NCI-H748 (cell line): ENCODE measurements at regions not wholly inside any gene's neighbourhood (a gene's known extent, or its start where the extent isn't known, plus 50 kb on each side); places are given as distances from the start of the nearest gene placed in this dataset.

ENCODE experiments used
- DNase-seq: peaks from one replicate; lab custom pipeline; 2025; ENCODE audit not compliant: unreplicated experiment; lab: John Stamatoyannopoulos, UW

DNA sequence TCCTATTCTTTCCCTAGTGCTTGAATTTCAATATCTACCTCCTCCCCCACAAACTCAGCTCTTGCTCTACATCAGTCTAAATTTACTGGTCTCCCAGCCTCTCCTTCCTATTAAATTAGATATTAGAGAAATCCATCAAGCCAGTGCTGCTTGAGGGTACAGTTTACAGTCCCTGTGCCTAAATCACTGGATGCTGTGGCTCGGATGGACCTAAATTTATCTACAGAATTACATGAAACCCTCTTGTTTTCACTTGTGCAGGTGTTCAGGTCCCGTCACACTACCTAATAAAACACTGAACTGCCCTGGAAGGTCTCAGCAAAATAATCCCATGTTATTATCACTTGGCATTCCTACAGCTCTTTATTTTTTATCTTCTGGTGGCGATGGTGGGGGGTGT, 134.7 kb upstream of the E2F8 start:
- no peak for DNase-seq

DNA sequence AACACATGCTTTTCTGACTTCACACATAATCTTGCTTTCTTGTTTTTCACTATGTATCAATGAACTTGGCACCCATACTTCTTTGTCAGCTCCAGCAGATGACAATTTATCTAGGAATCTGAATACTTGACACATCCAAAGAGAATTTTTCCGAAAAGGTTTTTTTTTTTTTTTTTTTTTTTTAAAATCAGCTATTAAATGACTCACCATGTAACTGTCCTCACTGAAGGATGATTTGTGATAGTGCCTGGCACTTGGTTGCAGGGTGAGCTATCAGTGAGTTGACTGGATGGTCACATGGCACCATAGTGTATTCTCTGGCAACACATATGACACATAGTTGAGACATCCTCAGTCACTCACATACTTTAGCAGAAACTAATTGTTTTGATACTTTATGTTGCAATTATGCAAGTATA, 133.4 kb upstream of the E2F8 start:
- no peak for DNase-seq

DNA sequence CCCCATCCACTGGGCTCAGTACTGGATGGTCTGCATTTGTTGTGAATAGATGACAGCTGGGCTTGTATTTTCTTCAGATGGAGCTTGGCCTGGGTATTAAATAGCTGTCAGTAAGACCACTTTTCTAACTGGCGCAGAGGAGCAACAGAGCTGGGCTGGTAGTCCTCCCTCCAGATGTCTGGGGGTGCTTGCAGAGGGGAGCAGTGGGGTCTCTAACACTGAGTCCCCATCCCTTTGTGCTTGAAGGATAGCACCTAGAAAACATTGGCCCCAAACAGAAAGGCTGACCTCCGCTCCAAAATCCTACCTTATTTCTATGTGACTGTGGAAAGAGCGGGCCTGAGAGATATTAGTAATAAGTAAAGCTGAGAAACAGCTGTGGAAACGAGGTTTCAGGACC, 131.6 kb upstream of the E2F8 start:
- DNase-seq: no peak

DNA sequence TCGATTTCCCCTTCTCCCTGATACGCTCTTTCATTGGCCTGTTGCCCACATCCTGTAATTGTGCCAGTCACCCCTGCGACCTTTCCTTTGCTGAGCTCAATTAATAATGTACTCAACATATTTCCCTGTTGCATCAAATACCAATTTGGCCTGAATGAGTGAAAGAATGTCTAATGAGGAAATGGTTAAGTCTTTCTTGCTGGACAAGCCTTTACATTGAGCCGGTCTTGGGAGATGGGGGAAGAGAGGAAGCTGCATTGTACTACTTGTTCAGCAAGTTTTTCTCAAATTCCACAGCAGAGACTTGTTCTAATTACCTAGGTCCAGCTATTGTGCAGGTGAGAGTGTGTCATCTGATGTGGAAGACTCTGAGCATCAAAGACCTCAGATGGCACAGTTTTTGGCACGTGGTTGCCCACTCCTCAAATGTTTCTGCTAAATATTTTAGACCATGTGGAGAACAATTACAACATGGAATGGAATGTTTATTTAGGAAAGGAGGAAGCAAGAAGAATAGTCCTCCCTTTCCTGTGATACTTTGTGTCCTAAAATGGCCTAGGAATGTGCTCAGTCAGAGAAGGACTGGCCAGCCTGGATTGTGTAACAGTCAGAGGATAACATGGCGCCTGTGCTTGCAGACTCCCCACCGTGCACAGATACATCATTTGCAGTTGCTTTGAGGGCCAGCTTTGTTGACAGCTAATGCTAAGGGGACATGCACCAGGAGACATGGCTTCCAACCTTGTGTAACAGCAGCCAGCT, 129.5 kb upstream of the E2F8 start:
- DNase-seq: peak; percentile 6

DNA sequence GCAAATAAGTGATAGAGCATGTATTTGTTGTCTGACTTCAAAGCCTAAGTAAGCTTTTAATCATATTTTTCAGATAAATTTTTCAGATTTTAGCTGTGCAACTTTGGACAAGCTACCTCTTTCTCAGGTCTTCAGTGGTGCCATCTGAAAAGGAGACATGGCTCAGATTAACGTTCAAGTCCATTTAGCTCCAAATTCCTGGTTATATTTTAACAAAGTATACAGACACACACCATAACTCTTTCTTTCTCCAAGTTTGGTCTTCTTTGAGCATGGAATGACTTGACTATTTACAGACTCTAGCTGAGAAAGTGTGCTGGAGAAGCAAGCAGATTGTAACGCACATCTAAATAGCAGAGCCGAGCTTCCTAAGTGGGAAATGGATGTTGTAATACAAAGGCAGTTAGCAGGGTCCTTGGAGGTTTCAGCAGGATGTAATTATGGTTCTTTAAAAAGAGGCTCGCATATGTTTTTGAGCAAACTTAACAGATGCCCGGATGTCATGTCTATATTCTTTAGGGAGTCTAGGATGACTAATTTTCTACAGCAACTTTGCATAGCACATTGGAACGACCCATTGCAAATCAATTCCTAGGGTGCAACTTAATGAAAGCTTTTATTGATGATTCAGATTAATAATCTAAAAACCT, 128.1 kb upstream of the E2F8 start:
- no peak for DNase-seq

DNA sequence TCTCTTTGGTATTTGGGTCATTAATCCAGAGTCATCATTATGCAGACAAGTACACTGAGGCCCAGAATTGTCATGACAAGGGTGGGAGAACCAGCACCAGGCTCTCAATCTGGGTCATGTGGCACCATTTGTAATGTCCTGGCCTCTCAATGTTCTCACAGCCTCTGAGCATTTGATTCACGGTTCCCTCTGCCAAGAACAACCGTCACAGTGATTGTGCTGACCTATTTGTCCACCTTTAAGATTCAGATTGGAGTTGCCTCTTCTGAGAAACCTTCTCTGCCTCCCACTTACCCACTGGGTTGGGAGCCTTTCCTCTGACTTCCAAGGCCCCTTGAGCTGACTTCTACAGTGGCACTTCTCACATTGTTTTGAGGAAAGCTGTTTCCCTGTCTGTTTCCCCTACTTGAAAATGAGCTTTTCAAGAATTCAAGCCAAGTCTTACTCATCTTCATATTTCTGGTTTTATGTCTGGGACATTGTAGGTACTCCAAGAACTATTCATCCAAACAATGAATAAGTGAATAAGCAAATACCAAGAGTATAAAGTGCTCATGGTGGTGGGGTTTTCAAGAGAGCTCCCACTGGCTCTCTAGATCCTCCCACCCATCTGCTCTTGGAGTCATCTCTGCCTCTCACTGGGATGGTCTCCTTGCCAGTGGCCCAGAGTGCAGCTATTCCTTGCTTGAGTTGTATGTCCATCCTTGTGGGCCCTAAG, 126.4 kb upstream of the E2F8 start:
- no peak for DNase-seq

DNA sequence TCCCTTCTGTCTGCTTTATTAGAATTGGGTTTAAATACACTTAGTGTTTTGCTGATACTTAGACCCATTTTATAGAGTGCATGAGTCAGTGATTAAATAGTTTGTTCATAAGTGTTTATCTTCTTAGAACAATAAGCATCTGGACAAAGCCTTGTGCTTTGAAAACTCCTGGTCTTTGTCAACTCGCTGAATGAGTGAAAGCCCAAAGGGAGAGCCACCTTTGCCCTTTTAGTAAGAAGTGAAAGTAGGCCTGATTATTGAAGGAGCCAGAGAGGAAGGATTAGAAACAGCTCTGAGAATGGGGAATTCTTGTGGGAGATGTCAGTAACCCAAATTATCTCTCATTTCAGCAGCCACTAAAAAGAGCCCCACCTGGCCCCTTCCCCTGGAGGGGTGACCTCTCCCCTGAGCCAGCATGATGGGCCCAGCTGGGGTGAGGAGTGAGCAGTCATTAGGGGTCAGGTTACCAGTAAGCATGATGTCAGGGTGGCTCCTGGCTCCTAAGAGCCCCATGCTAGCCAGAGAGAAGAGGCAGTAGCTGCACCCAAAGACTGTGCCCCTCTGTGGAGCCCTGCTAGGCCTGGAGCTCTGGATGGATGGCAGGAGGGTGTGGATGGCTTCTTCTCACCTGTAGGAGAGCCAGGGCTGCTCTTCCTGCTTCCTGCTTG, 125.1 kb upstream of the E2F8 start:
- peak; percentile 74 for DNase-seq

DNA sequence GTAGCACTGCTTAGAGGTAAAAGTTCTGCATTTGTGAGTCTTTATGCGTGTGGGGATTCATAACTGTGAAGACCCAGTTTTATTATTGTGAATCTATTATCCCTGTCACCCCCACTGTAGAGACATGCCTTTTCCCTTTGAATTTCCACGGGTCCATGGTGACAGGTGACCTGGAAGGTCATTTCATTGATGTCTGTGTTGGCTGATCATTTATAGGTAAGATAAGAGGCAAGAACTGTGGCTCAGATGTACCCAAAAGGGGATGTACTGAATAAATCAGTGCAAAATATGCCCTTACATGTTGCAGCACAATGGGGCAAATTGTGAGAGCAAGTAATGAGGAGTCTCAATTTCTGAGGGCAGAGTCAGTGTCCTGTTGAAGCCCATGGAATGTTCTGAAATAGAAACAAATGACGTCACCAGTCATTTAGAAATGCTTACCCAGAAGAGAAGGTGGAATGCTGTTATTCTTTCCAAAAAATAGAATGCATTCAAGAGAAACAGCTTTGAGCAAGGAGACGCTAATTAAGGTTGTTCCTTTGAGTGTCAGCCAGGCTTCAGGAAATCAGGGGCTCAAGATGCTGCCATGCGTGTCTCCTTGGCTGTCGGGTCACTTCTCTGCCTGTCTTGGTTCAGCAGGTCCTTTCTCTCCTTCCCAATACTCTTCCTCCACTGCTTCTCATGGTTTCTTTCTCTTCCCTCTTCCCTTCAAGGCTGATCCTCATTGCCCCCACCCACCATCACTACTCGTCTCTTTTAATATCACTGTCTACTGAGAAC, 118.7 kb upstream of the E2F8 start:
- DNase-seq: no peak

DNA sequence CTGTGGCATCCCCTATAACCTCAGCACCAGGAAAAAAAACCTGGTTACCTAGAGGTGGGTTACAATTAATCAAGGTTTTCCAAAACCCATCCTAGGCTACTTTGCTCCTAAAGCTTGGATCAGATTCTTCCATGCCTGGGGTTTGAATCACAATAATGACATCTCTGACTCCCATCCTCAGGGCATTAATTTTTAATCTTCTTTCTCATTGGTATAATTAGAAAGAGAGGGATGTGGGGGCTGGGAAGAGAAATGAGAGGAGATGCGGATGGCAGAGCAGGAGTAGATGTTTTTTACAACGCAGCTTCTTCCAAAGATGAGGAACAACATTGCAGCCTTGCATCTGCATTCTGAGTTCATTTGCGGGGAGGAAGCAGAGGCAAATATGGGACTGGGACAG, 117.2 kb upstream of the E2F8 start:
- no peak for DNase-seq

DNA sequence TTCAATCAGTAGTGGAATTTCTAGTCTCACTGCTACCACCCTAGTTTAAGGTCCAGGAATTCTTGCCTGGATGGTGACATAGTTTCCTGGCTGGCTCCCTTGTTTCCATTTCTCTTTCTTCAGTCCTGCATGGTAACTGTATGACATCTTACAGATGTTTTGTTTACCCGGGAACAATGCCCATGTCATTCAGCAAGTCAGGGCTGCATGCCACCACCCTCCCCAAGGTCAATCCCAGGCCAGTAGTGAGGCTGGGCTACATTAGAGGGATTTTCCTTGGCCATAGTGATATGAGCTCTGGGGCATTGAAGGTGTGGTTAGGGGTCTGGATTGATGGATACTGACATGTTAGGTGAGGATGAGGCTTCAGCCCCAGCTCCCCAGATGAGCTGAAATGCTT, 114.9 kb upstream of the E2F8 start:
- no peak for DNase-seq

DNA sequence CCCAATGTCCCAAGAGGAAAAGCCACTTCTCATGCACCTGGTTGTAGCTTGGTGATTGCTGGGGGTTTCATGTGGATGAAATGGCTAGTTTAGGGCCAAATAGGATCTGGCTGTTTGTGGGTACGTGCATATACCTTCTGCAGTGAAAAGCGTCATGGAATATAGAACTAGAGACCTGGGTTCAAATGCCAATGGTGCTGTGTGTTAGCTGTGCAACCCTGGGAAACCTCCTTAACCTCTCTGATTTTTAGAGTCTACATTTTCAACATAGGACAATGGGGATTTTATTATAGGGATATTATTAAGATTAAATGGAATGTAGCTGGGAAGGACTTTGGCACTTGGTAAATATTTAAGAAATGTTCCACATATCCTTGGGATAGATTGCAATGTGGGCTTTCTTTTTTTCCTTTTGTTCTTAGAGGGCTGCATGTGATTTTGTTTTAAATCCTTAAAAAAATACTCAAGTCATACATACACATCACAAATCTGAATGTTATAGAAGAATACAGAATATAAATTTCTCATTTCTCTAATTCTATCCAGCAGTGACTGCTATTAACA, 112.6 kb upstream of the E2F8 start:
- no peak for DNase-seq

DNA sequence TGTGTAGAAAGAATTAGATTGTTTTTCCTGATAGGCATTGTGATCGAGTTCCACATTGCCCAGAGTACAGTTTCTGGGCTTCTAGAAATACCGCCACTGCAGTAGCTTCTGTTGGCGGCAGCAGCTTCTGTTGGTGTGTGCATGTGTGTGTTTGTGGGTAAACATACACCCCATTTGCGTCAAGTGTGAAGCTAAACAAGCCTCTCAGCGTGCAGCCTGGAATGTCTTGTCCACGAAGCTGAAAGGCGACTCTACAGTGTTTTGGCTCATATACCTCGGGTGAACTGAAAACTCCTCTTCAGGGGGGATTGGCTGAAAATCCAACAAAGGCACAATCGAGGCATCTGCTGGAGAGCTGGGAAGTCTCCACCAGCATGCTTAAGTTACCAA, 112.0 kb upstream of the E2F8 start:
- DNase-seq: peak; percentile 50

DNA sequence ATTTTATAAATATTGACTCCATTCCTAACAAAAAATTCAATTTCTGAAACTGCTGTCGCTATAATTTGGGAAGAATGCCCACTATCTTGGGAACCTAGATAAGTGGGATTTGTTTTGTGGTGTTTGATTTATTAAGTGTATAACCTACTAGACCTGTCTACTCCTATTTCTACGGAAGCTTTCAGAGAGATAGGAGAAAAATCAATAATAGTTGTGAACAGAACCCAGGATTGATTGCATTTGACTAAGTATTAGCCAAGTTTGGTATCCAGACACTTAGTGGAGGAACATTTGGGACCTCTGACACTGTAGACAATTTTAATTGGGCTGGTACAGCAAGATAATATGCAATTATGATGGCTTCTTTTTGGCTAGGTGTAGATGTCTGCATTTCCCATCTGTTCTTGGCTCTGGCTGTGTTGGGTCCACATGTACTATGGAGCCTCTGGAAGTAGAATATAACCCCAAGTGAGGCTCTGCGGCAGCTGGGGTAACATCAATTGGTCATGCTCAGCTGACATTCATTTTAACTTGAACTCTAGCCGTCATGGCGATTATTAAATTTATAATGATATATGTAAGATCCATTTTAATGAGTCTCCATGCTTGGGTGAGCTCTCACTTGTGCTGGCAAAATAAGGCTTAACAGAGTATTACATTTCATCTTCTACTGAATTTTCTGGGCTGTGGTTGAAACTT, 111.5 kb upstream of the E2F8 start:
- DNase-seq: no peak

DNA sequence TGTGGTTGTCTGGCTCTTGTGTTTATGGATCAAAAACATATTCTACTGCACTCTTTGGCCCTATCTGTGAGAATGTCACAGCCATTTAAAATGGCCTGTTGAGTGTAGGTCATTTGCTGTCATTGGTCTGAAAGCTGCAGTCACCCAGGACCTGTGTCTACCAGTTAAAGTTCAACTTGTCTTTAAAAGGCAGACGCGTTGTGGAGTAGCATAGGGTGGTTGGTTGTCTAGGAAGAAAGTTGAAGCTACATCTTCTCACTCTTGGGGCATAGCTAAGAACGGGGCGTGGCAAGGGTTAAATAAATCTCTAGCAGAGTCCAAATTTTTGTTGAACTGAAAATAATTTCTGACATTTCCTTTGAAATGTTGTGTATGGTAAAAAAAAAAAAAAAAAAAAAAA, 110.7 kb upstream of the E2F8 start:
- DNase-seq: no peak

DNA sequence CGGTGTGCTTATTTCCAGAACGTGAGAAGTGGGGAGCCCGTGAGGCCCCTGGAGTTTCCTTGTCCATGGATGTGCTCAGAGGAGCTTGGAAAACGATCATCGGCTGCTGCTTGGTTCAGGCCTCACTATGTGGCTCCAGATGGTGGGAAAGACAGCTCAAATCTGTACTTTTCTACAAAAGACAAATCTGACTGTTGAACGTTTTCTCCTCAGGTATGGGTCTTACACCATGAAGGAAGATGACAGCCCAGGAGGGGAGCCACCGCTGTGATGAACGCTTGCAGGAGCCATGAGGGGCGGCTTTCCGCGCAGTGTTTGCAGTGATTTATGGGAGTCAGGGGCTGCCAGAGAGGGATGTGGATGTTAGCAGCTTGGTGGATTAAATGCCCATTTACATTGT, 109.4 kb upstream of the E2F8 start:
- no peak for DNase-seq

DNA sequence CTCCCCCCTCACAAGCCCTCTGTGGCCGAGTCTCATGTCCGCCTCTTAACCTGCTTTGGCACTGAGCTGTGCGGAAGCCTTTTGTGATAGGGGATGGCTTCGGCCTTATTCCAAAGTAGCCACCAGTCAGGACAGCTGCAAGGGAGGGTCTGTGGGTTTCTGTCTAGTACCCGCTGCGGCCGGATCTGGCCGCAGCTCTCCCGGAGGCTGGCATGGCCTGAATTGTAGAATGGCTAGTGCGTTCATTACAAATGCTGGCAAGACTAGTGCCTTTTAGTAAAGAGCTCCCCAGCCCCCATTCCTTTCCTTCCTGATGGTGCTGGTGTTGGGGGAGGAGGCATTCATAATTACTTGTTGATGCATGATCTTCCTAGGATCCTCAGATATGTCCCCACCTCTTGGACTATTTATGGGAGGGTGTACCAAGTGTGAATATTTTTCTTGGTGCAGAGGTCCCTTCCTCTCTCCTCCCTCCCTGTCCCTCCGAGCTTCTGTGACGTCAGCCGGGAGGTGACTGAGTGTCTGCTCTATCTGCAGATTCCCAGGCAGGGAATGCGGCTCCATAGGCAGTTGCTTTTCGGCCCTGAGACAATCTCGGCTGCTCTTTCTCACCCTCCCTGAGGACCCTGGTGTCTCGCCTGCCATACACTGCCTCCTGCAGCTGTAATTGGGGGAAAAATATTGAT, 108.7 kb upstream of the E2F8 start:
- no peak for DNase-seq

DNA sequence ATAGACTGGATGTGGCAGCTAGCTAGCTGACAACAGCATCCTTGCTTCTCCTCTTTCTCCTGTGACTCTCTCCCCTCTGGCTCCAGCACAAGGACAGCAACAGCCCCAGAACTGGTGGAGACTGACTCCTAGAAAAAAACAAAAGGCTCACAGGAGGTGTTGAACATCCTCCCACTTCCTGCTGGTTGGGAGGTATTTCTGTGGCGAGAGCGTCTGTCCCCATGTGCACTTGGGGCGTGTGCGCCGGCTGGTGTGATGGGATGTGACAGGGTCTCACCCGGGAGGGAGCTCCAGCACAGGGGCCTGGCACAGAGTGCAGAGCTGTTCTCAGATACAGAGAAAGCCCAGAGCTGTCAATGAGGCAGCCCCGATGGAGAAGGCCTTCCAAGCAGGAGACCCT, 107.2 kb upstream of the E2F8 start:
- no peak for DNase-seq

DNA sequence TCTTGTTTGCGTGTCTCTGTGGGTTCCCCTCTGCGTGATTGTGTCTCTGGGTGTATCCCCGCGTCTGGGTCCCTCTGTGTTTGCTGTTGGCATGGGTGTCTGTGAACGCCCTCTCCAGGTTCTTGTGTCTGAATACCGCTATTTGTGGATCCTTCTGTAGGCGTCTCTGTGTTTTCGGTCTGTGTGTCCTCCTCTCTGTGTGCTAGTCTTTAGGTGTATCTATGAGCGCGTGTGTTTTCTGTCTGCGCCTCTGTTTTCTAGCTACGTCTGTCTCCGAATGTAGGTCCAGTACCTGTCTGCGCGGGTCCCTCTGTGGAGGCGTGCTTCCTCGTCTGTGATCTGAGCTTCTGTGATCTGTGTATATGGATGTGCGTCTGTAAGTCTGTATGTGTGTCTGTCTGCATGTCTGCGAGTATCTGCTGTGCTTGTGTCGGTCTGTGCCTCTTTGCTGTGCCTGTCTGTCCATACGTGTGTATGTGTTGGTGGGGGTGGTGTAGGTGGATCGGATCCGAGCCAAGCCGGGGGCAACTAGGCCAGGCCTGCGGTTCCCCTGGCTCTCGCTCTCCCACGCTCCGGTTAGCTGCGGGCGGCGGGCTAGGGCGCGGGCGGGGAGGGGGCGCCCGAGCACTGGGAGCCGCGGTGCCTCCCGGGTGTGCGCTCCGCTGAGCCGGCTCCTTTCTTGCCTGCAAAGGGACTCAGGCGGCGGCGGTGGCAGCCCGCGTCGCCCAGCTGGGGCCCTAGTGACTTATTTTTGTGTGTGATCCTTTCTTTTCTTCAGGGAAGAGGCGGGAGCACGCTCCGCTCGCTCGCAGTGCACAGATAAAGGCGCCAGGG, 105.3 kb upstream of the E2F8 start:
- peak; percentile 75 for DNase-seq

DNA sequence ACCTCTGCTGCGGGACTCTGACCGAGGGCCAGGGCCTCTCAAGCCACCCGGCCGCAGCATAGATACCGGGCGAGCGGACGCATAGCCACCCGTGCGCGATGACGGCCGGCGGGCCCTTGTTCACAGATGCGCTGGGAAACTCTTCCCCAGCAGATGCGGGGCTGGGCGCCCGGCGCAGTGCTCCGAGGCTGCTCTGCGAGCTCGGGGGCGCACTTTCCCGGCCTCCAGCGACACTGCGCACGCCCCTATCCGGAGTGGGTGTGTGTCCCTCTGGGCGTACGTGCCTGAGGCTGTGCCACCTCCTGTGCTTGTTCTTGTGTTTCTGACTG, 104.7 kb upstream of the E2F8 start:
- peak; percentile 75 for DNase-seq
